ENCODE measurements at regions not wholly inside any gene's neighbourhood (a gene's known extent, or its start where the extent isn't known, plus 50 kb on each side); places are given as distances from the start of the nearest gene placed in this dataset.
"Not testable (repeated sequence)": the region's sequence is repeated elsewhere in the genome, so short reads cannot be mapped to it uniquely, and the experiment has no call there.

DNA sequence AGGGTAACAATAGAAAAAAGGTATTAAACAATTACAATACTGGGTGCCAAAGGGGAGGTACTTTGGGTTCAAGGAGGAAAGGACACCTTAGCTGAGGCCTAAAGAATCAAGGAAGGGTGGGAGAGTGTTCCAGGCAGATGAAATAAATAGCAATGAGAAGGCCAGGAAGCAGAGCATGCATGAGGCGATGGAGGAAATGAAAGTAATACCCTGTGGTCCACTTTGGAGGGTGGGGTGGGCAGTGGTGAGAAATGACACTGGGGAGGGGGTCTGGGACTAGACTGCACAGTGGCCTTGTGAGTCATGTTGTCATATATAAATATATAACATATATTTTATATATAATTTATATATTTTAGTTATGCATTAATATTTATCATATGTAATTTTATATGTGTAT lies 55.9 kb downstream of the BHLHE40 start:
- no peak for DNase-seq

DNA sequence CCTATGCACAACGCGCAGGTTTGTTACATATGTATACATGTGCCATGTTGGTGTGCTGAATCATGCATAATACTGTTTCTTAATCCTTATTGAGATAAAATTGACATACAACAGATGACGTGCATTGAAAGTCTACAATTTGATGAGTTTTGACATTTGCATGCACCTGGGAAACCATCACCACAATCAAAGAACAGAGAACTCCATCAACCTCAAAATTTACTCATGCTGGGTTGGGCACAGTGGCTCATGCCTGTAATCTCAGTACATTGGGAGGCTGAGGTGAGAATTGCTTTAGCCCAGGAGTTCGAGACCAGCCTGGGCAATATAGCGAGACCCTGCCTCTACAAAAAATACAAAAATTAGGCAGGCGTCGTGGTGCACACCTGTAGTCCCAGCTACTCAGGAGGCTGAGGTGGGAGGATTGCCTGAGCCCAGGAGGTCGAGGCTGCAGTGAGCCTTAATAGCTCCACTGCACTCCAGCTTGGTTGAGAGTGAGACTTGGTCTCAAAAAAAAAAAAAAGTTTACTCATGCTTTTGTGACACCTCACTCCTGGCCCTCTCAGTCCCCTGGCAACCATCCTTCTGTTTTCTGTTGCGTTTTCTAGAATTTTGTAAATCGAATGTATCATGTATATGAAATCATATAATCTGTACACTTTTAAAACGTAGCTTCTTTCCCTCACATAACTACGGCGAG lies 56.6 kb downstream of the BHLHE40 start:
- no peak for DNase-seq

- no peak for DNase-seq
Observed at GRCh38 chr3:5036392-5036766, 57.1 kb downstream of the BHLHE40 start.

DNA sequence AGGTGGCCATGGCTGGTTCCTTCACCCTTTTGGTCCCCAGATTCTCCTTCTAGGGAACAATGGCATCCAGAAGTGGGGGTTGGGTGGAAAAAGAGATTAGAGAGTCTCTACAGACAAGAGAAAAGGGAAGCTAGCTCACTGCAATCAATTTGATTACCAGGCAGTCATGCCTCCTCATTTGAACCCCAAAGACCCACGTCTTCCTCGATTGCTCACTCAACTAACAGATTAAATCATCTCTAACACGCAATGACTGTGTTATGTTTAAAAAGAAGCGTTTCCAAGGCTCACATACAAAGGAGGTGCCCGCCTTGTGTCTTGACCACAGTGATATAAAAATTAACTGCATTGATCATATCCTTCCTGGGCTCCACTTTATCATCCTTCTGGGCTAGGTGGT lies 57.6 kb downstream of the BHLHE40 start:
- DNase-seq = no peak

DNA sequence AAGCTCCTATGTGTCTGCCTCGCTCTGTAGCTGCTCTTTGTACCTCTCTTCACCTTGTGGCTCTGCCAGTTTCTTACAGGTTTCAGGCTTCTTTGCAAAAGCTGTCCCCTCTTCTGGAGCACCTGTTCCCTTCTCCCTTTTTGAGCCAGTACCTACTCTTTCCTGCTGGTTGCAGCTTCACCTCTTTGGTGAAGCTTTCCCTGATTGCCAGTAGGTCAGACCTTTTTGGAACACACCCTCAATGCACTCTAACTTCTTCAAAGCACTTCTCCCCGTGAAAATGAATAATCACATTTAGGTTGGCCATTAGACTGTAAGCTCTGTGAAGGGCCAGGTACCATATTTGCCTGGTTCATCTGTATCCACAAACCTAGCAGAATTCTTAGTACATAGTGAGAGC lies 60.3 kb downstream of the BHLHE40 start:
- no peak for DNase-seq

DNA sequence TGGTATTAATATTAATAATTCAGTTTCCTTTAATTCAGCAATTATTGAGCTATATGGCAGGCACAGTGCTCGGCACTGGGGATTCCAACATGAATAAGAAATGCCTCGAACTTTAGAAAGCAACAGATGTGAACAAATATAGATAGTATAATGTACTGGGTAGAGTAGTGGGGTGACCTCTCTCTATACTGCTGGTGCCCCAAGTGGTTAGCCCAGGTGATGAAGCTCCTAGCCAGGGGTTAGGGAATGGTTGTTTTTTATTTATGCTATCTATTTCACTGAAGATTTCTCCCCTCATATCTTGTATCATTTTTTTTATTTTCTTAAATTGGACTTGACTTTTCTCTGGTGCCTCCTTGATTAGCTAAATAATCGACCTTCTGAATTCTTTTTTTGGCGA lies 62.1 kb downstream of the BHLHE40 start:
- no peak for DNase-seq

- no peak for DNase-seq
Observed at GRCh38 chr3:5045961-5046360, 66.7 kb downstream of the BHLHE40 start.

- DNase-seq = no peak
Observed at GRCh38 chr3:5047764-5048419, 68.7 kb downstream of the BHLHE40 start.

DNA sequence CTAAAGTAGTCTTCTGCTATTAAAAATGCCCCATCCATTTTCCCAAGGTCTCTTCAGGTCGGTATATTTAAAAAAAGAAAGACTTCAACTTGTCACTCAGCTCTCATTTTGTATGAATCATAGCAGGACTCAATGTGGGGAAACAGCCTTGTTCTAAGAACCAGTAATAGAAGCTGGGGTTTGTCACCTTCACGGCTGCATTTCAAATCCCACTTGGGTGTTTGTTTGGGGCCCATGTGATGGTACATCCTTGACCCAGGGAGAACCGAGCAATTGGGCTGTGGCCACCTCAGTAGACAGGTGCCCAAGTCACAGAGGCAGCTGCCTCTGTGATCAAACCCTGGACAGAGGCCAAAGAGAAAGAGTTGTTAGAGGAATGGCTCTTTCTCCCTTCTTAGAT lies 70.3 kb upstream of the ARL8B start:
- DNase-seq = no peak

DNA sequence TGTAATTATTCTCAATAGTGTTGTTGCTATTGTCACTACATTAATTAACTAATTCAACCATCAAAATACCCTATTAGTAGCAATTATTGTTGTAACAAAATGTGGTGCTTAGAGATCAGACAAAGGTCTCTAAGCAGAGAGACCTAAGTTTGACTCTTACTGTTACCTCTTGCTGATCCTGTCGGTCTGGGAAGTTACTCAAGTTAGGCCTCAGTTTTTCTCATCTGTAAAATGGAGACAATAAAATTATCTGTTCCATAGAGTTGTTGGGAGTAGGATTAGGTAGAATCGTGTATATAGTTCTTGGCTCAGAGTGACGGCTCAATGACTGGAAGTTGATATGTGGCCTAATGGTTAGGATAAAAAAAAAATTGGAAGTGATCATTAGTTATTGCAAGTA lies 69.8 kb upstream of the ARL8B start:
- DNase-seq = no peak

GRCh38 chr3:5053021-5053831 lies 68.9 kb upstream of the ARL8B start:
- DNase-seq = no peak

- no peak for DNase-seq
Observed at GRCh38 chr3:5054098-5054497, 68.0 kb upstream of the ARL8B start.

DNA sequence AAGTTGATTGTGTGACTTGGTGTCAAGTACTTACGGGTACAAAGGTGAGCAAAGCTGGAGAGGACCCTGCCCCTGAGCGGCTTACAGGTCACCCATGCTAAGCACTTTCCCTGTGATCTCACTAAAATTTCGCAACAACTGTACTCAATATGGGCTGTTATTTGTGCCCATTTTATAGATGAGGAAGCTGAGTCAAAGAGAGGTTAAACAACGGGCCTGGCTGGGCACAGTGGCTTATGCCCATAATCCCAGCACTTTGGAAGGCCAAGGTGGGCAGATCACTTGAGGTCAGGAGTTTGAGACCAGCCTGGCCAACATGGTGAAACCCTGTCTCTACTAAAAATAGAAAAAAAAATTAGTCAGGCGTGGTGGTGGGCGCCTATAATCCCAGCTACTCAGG lies 67.5 kb upstream of the ARL8B start:
- DNase-seq = not testable (repeated sequence)

- no peak for DNase-seq
Observed at GRCh38 chr3:5055357-5056110, 66.6 kb upstream of the ARL8B start.

DNA sequence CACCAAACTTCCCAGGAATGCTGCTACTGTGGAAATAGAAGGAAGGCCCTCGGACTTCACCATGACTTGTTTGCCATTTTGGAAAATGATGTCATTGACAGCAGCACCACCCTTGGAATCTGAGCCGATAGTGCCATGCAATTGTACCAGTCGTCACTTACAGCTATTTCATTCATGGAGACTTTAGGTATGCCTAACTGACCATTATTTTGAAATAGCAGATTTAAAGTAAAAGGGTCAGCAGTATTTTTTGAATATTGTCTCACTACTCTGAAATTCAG lies 66.0 kb upstream of the ARL8B start:
- DNase-seq = no peak

DNA sequence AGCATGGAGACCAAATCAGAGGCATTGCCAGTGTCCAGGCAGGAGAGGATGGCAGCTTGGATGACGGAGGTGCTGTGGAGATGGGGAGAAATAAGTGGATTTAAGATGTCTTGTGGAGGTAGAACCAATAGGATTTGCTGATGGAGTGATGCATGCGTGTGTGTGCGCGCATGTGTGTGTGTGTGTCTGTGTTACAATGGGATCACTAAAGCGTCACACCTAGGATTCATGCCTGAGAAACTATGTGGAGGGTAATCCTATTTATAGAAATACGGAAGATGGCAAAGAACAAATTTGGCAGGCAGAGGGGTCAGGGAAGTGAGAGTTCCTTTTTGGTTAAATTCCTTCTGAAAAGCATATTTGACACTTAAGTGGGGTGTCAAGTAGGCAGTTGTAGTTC lies 64.8 kb upstream of the ARL8B start:
- DNase-seq = no peak

DNA sequence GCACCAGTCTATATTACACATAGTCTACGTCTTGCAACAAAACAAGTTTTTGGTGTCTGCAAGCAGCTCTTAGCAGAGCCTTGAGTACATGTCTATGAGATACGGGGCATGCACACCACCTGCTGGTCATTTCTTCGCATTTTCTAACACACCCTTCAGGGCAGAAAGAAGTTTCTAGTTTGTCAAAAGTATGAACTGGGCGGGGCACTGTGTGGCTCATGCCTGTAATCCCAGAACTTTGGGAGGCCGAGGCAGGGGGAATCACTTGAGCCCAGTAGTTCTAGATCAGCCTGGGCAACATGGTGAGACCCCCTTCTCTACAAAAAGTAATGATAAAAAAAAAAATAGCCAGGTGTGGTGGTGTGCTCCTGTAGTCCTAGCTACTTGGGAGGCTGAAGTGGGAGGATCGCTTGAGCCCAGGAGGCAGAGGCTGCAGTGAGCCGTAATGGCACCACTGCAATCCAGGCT lies 64.2 kb upstream of the ARL8B start:
- DNase-seq = peak; percentile 80 to 81

DNA sequence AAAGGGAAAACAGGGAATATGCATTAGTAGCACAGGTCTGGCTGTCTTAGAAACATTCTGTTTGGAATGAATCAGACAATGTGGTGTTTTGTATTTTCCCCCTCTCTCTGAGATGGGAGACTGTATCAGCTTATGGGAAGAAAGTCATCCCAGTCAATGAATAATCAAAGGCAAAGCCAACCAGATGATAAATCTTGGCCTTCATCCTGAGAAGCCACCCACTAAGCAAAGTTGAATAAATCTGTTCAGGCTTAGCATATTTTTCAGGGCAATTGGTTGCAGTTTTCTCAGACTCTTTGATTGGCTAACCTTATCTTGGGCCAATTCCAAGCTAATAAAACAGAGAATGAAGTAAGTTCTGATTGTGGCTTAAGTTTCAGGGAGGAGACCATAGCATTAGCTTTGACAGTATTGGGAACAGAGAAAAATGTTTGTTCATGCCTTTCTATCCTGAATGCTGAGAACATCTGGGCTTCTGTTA lies 63.6 kb upstream of the ARL8B start:
- DNase-seq = no peak

DNA sequence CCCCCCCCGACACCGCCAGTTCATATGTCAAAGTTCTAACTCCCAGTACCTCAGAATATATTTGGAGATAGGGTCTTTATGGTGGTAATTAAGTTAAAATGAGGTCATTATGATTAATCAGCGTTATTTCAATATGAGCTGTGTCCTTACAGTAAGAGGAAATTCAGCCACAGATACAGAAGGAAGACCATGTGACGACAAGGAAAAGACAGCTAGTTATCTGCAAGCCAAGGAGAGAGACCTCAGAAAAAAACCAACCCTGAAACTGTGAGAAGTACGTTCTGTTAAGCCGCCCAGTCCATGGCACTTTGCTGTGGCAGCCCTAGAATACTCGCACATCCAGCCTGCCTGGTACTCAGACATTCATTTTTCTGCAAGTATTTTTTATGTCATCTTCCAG lies 62.3 kb upstream of the ARL8B start:
- DNase-seq = no peak

GRCh38 chr3:5061218-5061569 lies 60.9 kb upstream of the ARL8B start:
- no peak for DNase-seq

- no peak for DNase-seq
Observed at GRCh38 chr3:5063724-5064123, 58.4 kb upstream of the ARL8B start.

- DNase-seq = no peak
Observed at GRCh38 chr3:5068531-5069050, 53.5 kb upstream of the ARL8B start.

- no peak for DNase-seq
Observed at GRCh38 chr3:5069627-5070026, 52.5 kb upstream of the ARL8B start.

All from CD4-positive, alpha-beta T cell treated with Interleukin-4 for 1 hour (primary cell).